Vagina (tissue), 2 donors: ENCODE measurements at regions not wholly inside any gene's neighbourhood (a gene's known extent, or its start where the extent isn't known, plus 50 kb on each side); places are given as distances from the start of the nearest gene placed in this dataset.

Experiments used
- DNase-seq, 2 donors: peaks; one replicate each; pipeline ENCODE4 v3.0.0-alpha.2; 2017; ENCODE audit errors: extremely low spot score in 2 of 2
- H3K27ac ChIP-seq: fragments of 200-600 bp; sonication (generic); one replicate; pipeline ENCODE4 v1.5.1; 2019
- H3K27me3 ChIP-seq: fragments of 200-600 bp; sonication (generic); one replicate; pipeline ENCODE4 v1.5.1; 2019
- H3K36me3 ChIP-seq, 2 donors: fragments of 200-600 bp; sonication (generic); one replicate each; pipeline ENCODE4 v1.5.1; 2017 to 2019
- H3K4me1 ChIP-seq: fragments of 200-600 bp; sonication (generic); one replicate; pipeline ENCODE4 v1.5.1; 2019
- H3K4me3 ChIP-seq, 2 donors: fragments of 200-600 bp; sonication (generic); 1 replicate in 1 of 2; 2 replicates in 1 of 2; pipeline ENCODE4 v1.5.1; 2016 to 2019
- H3K9me3 ChIP-seq: fragments of 200-600 bp; sonication (generic); one replicate; pipeline ENCODE4 v1.5.1; 2019
- CTCF ChIP-seq, 3 experiments: fragments of 450-650 bp in 2 of 3; fragments of 200-600 bp in 1 of 3; sonication (generic) in 1 of 3; IDR thresholded peaks; one replicate each; pipeline ENCODE4 v1.5.1; 2017 to 2019; ENCODE audit warnings: antibody characterized with exemption in 3 of 3, mild to moderate bottlenecking in 2 of 3, moderate library complexity in 2 of 3
- POLR2A ChIP-seq, 2 donors: fragments of 450-650 bp; IDR thresholded peaks; one replicate each; pipeline ENCODE4 v1.6.1; 2017; ENCODE audit warnings: antibody characterized with exemption in 2 of 2, mild to moderate bottlenecking in 2 of 2, moderate library complexity in 2 of 2
- POLR2AphosphoS5 ChIP-seq, 2 donors: sonication (generic); formaldehyde crosslinking; IDR thresholded peaks; one replicate each; pipeline ENCODE4 v1.9.0; 2017; ENCODE audit warnings: antibody characterized with exemption in 2 of 2, mild to moderate bottlenecking in 2 of 2, low read depth in 1 of 2; ENCODE audit not compliant: insufficient read depth in 1 of 2
- intact Hi-C: fragments of 100-400 bp; cut with DNase I; formaldehyde crosslinking; loops from one replicate; pipeline ENCODE4 v1.15.1; 2023

- Histone ChIP-seq H3K36me3 (no peaks in the 10 kb centered on the region), H3K9me3 (no peaks in the 10 kb centered on the region), H3K27ac (no peak overlapping the region), H3K4me1 (no peaks in the 10 kb centered on the region), H3K27me3 (no peaks in the 10 kb centered on the region), H3K4me3 (no peak overlapping the region)
- intact Hi-C loops, result no loop called here
- peak in 1 of 2 donors; percentile 62 for DNase-seq
- TF ChIP-seq POLR2AphosphoS5 (IDR thresholded peaks at IDR 0.05; ENCODE audit: insufficient read depth in 1 of 2, low read depth in 1 of 2) (no peak), POLR2A (IDR thresholded peaks at IDR 0.05) (no peak)
Observed at GRCh38 chr2:8027387-8027786, 654.5 kb upstream of the ID2 start.

GRCh38 chr2:8028036-8028435, 653.8 kb upstream of the ID2 start:
- Histone ChIP-seq H3K36me3 (no peaks in the 10 kb centered on the region), H3K4me3 (no peak overlapping the region), H3K27me3 (no peaks in the 10 kb centered on the region), H3K27ac (no peak overlapping the region), H3K4me1 (no peaks in the 10 kb centered on the region), H3K9me3 (no peaks in the 10 kb centered on the region)
- no peak for TF ChIP-seq POLR2A (IDR thresholded peaks at IDR 0.05)
- no peak for TF ChIP-seq POLR2AphosphoS5 (IDR thresholded peaks at IDR 0.05; ENCODE audit: insufficient read depth in 1 of 2, low read depth in 1 of 2)
- TF ChIP-seq CTCF (IDR thresholded peaks at IDR 0.05), result no peak
- DNase-seq, result peak in 1 of 2 donors; percentile 44
- intact Hi-C loops, result no loop called here

- Histone ChIP-seq H3K27ac (no peak overlapping the region), H3K36me3 (no peaks in the 10 kb centered on the region), H3K9me3 (no peaks in the 10 kb centered on the region), H3K27me3 (no peaks in the 10 kb centered on the region), H3K4me3 (no peak overlapping the region), H3K4me1 (no peaks in the 10 kb centered on the region)
- peak in 1 of 2 donors; percentile 75 for DNase-seq
- TF ChIP-seq POLR2A (IDR thresholded peaks at IDR 0.05) (no peak), CTCF (IDR thresholded peaks at IDR 0.05) (no peak)
- intact Hi-C loops, result no loop called here
Observed at GRCh38 chr2:8028436-8028835, 653.4 kb upstream of the ID2 start.

GRCh38 chr2:8028981-8029380, 652.9 kb upstream of the ID2 start:
- Histone ChIP-seq H3K9me3 (no peaks in the 10 kb centered on the region), H3K27me3 (no peaks in the 10 kb centered on the region), H3K4me3 (no peak overlapping the region), H3K27ac (no peak overlapping the region), H3K36me3 (no peaks in the 10 kb centered on the region), H3K4me1 (no peaks in the 10 kb centered on the region)
- TF ChIP-seq POLR2AphosphoS5 (IDR thresholded peaks at IDR 0.05; ENCODE audit: insufficient read depth in 1 of 2, low read depth in 1 of 2), result no peak
- TF ChIP-seq POLR2A (IDR thresholded peaks at IDR 0.05), result no peak
- TF ChIP-seq CTCF (IDR thresholded peaks at IDR 0.05), result no peak
- peak in 1 of 2 donors; percentile 70 for DNase-seq
- intact Hi-C loops, result no loop called here

- H3K4me3 ChIP-seq, result no peak overlapping the region
- intact Hi-C loops, result no loop called here
Observed at GRCh38 chr2:8030573-8031303, 651.1 kb upstream of the ID2 start.

More at GRCh38 chr2:8030573-8031303, 651.1 kb upstream of the ID2 start:
- H3K9me3 ChIP-seq, result no peaks in the 10 kb centered on the region
- peak in 1 of 2 donors; percentile 65 for DNase-seq
- TF ChIP-seq POLR2AphosphoS5 (IDR thresholded peaks at IDR 0.05; ENCODE audit: insufficient read depth in 1 of 2, low read depth in 1 of 2), result no peak
- TF ChIP-seq CTCF (IDR thresholded peaks at IDR 0.05), result no peak
- no peak for TF ChIP-seq POLR2A (IDR thresholded peaks at IDR 0.05)
- no peaks in the 10 kb centered on the region for H3K27me3 ChIP-seq
- H3K27ac ChIP-seq, result no peak overlapping the region
- no peaks in the 10 kb centered on the region for H3K36me3 ChIP-seq
- H3K4me1 ChIP-seq, result no peaks in the 10 kb centered on the region
